Activated CD8-positive, alpha-beta memory T cell treated with anti-CD3 and anti-CD28 coated beads for 24 hours (primary cell): ENCODE measurements at regions not wholly inside any gene's neighbourhood (a gene's known extent, or its start where the extent isn't known, plus 50 kb on each side); places are given as distances from the start of the nearest gene placed in this dataset.

Source experiments
- DNase-seq: peaks from one replicate; pipeline ENCODE4 v3.0.0-alpha.2; 2020

- DNase-seq = no peak
These were observed 115.3 kb upstream of the C1QTNF9B start for GRCh38 chr13:24012648-24013047.

GRCh38 chr13:24013189-24013588, 115.9 kb upstream of the C1QTNF9B start:
- DNase-seq = no peak

GRCh38 chr13:24016046-24016445, 118.7 kb upstream of the C1QTNF9B start:
- DNase-seq = no peak

- DNase-seq = no peak
These were observed 125.3 kb upstream of the C1QTNF9B start for GRCh38 chr13:24022568-24022967.

- DNase-seq = no peak
These were observed 125.8 kb upstream of the C1QTNF9B start for GRCh38 chr13:24023073-24023472.

- DNase-seq = no peak
These were observed 130.2 kb upstream of the C1QTNF9B start for GRCh38 chr13:24027494-24027893.

GRCh38 chr13:24032252-24032651, 128.3 kb upstream of the SPATA13 start:
- no peak for DNase-seq

GRCh38 chr13:24032674-24033073, 127.8 kb upstream of the SPATA13 start:
- DNase-seq = no peak

- DNase-seq = no peak
These were observed 126.8 kb upstream of the SPATA13 start for GRCh38 chr13:24033527-24034302.

- DNase-seq = no peak
These were observed 125.1 kb upstream of the SPATA13 start for GRCh38 chr13:24035411-24035810.

- DNase-seq = no peak
These were observed 124.4 kb upstream of the SPATA13 start for GRCh38 chr13:24036115-24036514.

GRCh38 chr13:24038405-24038804, 122.1 kb upstream of the SPATA13 start:
- no peak for DNase-seq

- DNase-seq = no peak
These were observed 121.6 kb upstream of the SPATA13 start for GRCh38 chr13:24038841-24039330.

- no peak for DNase-seq
These were observed 120.7 kb upstream of the SPATA13 start for GRCh38 chr13:24039621-24040475.

- DNase-seq = no peak
These were observed 119.7 kb upstream of the SPATA13 start for GRCh38 chr13:24040835-24041234.

GRCh38 chr13:24041651-24042225, 118.8 kb upstream of the SPATA13 start:
- DNase-seq = no peak

- DNase-seq = no peak
These were observed 117.6 kb upstream of the SPATA13 start for GRCh38 chr13:24042710-24043440.

- no peak for DNase-seq
These were observed 116.8 kb upstream of the SPATA13 start for GRCh38 chr13:24043590-24044350.

GRCh38 chr13:24045597-24045996, 114.9 kb upstream of the SPATA13 start:
- no peak for DNase-seq

- no peak for DNase-seq
These were observed 110.2 kb upstream of the SPATA13 start for GRCh38 chr13:24050292-24050711.

- DNase-seq = no peak
These were observed 109.5 kb upstream of the SPATA13 start for GRCh38 chr13:24050796-24051715.
